ENCODE measurements at regions not wholly inside any gene's neighbourhood (a gene's known extent, or its start where the extent isn't known, plus 50 kb on each side); places are given as distances from the start of the nearest gene placed in this dataset.

- TF ChIP-seq, protein P1, sequence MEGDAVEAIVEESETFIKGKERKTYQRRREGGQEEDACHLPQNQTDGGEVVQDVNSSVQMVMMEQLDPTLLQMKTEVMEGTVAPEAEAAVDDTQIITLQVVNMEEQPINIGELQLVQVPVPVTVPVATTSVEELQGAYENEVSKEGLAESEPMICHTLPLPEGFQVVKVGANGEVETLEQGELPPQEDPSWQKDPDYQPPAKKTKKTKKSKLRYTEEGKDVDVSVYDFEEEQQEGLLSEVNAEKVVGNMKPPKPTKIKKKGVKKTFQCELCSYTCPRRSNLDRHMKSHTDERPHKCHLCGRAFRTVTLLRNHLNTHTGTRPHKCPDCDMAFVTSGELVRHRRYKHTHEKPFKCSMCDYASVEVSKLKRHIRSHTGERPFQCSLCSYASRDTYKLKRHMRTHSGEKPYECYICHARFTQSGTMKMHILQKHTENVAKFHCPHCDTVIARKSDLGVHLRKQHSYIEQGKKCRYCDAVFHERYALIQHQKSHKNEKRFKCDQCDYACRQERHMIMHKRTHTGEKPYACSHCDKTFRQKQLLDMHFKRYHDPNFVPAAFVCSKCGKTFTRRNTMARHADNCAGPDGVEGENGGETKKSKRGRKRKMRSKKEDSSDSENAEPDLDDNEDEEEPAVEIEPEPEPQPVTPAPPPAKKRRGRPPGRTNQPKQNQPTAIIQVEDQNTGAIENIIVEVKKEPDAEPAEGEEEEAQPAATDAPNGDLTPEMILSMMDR (IDR thresholded peaks at IDR 0.05): no peak
- no peak for TF ChIP-seq POLR2A (IDR thresholded peaks at IDR 0.05)
Measured at GRCh38 chr10:21083861-21084260, 186.8 kb upstream of the NEBL start.
